Urinary bladder (tissue), 3 donors: ENCODE measurements at regions not wholly inside any gene's neighbourhood (a gene's known extent, or its start where the extent isn't known, plus 50 kb on each side); places are given as distances from the start of the nearest gene placed in this dataset.
"Not testable (repeated sequence)": the region's sequence is repeated elsewhere in the genome, so short reads cannot be mapped to it uniquely, and the experiment has no call there.

ENCODE experiments used
- DNase-seq: peaks from one replicate; pipeline ENCODE4 v3.0.0-alpha.2; 2015; ENCODE audit errors: extremely low spot score
- H3K27ac ChIP-seq: one replicate; pipeline ENCODE4 v1.5.1; 2013; ENCODE audit warnings: low read depth, mild to moderate bottlenecking, moderate library complexity
- H3K36me3 ChIP-seq: one replicate; pipeline ENCODE4 v1.6.1; 2013; ENCODE audit warnings: mild to moderate bottlenecking, moderate library complexity; ENCODE audit not compliant: insufficient read depth
- H3K4me1 ChIP-seq: one replicate; pipeline ENCODE4 v1.6.1; 2013; ENCODE audit warnings: mild to moderate bottlenecking, moderate library complexity; ENCODE audit not compliant: insufficient read depth
- H3K4me3 ChIP-seq: one replicate; pipeline ENCODE4 v1.5.1; 2013; ENCODE audit warnings: low read depth, low read length
- WGBS: extraction: QIAGEN DNeasy Blood & Tissue Kit; methylation state at CpG from one replicate; pipeline ENCODE4 v1.1.7; 2013; 5-methylcytosine and 5-hydroxymethylcytosine counted together
- donor health status: healthy with polysubstance abuse.
- donor health status: healthy.

- not testable (repeated sequence) for H3K4me3 ChIP-seq, H3K36me3 ChIP-seq, DNase-seq, H3K27ac ChIP-seq, H3K4me1 ChIP-seq
- WGBS = 70% methylated on average over 2 of the region's 2 CpGs
These were observed 143.6 kb upstream of the API5 start for GRCh38 chr11:43168241-43168640.

DNA sequence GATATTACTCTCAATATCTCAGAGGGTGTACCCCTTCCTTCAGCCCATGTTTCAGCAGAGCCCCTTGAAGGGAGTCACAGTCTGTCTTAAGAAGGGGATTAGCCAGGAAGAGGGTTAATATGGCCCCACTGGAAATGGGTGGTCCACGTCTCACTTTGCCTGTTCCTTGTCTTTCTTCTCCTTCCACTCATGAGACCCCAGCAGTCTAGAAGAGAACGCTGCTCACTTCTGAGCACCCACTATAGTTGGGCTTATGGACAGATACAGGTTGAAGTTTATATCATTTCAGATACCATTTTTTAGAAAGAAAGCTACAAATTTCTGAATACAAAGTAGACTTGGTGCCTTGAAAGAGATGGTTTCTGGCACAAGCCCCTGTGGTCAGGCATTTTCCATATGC is 139.3 kb upstream of the API5 start:
- no peak overlapping the region for H3K4me3 ChIP-seq
- no peaks in the 10 kb centered on the region for H3K4me1 ChIP-seq
- no peak overlapping the region for H3K27ac ChIP-seq
- DNase-seq = no peak
- WGBS = 76% methylated on average over 2 of the region's 2 CpGs
- no peaks in the 10 kb centered on the region for H3K36me3 ChIP-seq

DNA sequence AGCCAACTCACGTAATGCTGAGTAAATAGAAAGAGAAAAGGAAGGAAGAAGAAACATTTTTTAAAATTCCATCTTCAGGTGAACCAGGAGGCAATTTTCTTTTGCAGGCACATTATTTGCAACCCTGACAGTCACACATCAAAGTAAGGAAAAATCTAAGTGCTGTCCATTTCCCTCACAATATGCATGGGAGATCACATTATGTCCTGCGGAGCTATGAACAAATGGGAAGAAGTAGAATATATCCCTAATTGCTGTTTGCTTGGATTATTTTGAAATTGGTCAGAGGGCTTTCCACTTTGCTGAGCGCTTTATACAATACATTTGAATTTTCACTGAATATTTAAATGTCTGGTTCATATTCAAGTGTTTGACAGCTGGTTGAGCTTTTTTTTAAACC is 133.8 kb upstream of the API5 start:
- H3K4me3 ChIP-seq = no peak overlapping the region
- 84% methylated on average over 3 of the region's 3 CpGs for WGBS
- H3K27ac ChIP-seq = no peak overlapping the region
- H3K36me3 ChIP-seq = no peaks in the 10 kb centered on the region
- DNase-seq = no peak
- no peaks in the 10 kb centered on the region for H3K4me1 ChIP-seq

DNA sequence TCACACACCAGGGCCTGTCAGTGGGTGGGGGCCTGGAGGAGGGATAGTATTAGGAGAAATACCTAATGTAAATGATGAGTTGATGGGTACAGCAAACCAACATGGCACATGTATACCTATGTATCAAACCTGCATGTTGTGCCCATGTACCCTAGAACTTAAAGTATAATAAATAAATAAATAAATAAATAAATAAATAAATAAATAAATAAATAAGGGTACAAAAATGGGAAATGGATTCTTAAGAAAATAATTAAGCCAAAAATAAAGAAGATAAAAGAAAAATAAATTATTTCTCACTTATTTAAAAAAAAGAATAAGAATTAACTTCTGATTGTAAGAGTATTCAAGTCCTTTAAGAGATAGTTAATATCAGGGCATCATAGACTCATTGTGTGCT is 117.3 kb upstream of the API5 start:
- H3K36me3 ChIP-seq, H3K27ac ChIP-seq, H3K4me1 ChIP-seq, DNase-seq, H3K4me3 ChIP-seq: not testable (repeated sequence)

- WGBS = 9% methylated on average over 1 of the region's 1 CpG
- no peak for DNase-seq
- Histone ChIP-seq H3K4me3 (no peak overlapping the region), H3K36me3 (no peaks in the 10 kb centered on the region), H3K4me1 (no peaks in the 10 kb centered on the region), H3K27ac (no peak overlapping the region)
These were observed 114.4 kb upstream of the API5 start for GRCh38 chr11:43197379-43197778.

- WGBS = 28% methylated on average over 1 of the region's 1 CpG
- H3K4me1 ChIP-seq = no peaks in the 10 kb centered on the region
- DNase-seq = no peak
- H3K27ac ChIP-seq = no peak overlapping the region
- H3K36me3 ChIP-seq = no peaks in the 10 kb centered on the region
- H3K4me3 ChIP-seq = no peak overlapping the region
These were observed 111.8 kb upstream of the API5 start for GRCh38 chr11:43200031-43200430.

DNA sequence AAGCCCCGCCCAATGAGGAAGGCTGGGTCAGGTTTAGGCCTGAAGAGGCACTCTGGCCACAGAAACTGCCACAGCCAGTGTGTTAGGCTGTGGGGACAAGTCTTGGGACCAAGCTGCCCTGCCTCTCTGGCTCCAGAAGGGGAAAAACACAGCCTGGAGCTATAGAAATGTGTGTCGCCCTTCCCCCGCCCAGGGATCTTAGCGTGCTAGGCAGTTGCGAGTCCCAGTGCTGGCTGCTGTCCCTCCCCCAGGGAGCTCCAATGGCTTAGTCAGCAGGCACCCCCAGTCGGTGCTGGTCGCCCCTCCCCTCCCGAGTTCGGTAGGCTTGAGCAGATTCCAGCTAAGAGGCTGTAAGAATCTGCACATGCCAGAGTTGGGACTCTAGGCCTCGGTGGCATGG is 99.5 kb upstream of the API5 start:
- Histone ChIP-seq H3K4me1 (no peaks in the 10 kb centered on the region), H3K4me3 (no peak overlapping the region), H3K36me3 (no peaks in the 10 kb centered on the region), H3K27ac (no peak overlapping the region)
- no peak for DNase-seq
- 73% methylated on average over 10 of the region's 10 CpGs for WGBS

GRCh38 chr11:43214471-43214870 is 97.3 kb upstream of the API5 start:
- no peak for DNase-seq
- Histone ChIP-seq H3K4me3 (no peak overlapping the region), H3K36me3 (no peaks in the 10 kb centered on the region), H3K4me1 (no peaks in the 10 kb centered on the region), H3K27ac (no peak overlapping the region)
- WGBS = 26% methylated on average over 1 of the region's 1 CpG

GRCh38 chr11:43217849-43218248 is 93.9 kb upstream of the API5 start:
- Histone ChIP-seq H3K4me3 (no peak overlapping the region), H3K27ac (no peak overlapping the region), H3K4me1 (no peaks in the 10 kb centered on the region), H3K36me3 (no peaks in the 10 kb centered on the region)
- WGBS = 90% methylated on average over 7 of the region's 7 CpGs
- no peak for DNase-seq

GRCh38 chr11:43222215-43222614 is 89.6 kb upstream of the API5 start:
- no peak for DNase-seq
- Histone ChIP-seq H3K4me1 (no peaks in the 10 kb centered on the region), H3K27ac (no peak overlapping the region), H3K4me3 (no peak overlapping the region), H3K36me3 (no peaks in the 10 kb centered on the region)

DNA sequence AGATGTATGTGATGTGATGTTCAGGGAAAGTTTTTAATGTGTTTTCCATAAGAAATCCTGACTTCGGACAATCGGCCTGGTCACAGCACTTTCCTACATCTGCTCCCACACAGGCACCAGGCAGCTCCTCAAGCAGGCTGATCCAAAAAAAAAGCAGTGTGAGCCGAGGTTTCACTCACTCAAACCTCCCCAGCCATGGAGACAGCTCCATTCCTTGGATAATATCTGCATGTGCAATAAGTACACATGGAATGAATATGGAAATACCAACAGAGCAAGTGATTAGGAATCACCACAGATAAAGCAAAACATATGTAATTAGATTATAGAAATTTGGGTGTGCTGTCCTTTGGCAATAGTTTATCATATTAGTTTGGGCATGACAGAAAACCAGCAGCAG is 88.8 kb upstream of the API5 start:
- no peaks in the 10 kb centered on the region for H3K36me3 ChIP-seq
- no peaks in the 10 kb centered on the region for H3K4me1 ChIP-seq
- no peak overlapping the region for H3K27ac ChIP-seq
- WGBS = 76% methylated on average over 3 of the region's 3 CpGs
- no peak for DNase-seq
- no peak overlapping the region for H3K4me3 ChIP-seq

GRCh38 chr11:43234881-43235280 is 76.9 kb upstream of the API5 start:
- H3K4me3 ChIP-seq = no peak overlapping the region
- 3% methylated on average over 3 of the region's 3 CpGs for WGBS
- H3K36me3 ChIP-seq = no peaks in the 10 kb centered on the region
- peak; percentile 74 for DNase-seq
- H3K4me1 ChIP-seq = no peaks in the 10 kb centered on the region
- H3K27ac ChIP-seq = no peak overlapping the region

GRCh38 chr11:43238341-43238740 is 73.5 kb upstream of the API5 start:
- H3K36me3 ChIP-seq = no peaks in the 10 kb centered on the region
- no peak overlapping the region for H3K27ac ChIP-seq
- H3K4me3 ChIP-seq = no peak overlapping the region
- WGBS = 96% methylated on average over 3 of the region's 3 CpGs
- no peaks in the 10 kb centered on the region for H3K4me1 ChIP-seq
- no peak for DNase-seq

- Histone ChIP-seq H3K27ac (no peak overlapping the region), H3K4me1 (no peaks in the 10 kb centered on the region), H3K36me3 (no peaks in the 10 kb centered on the region), H3K4me3 (no peak overlapping the region)
- 47% methylated on average over 3 of the region's 3 CpGs for WGBS
- no peak for DNase-seq
These were observed 72.0 kb upstream of the API5 start for GRCh38 chr11:43239791-43240190.

DNA sequence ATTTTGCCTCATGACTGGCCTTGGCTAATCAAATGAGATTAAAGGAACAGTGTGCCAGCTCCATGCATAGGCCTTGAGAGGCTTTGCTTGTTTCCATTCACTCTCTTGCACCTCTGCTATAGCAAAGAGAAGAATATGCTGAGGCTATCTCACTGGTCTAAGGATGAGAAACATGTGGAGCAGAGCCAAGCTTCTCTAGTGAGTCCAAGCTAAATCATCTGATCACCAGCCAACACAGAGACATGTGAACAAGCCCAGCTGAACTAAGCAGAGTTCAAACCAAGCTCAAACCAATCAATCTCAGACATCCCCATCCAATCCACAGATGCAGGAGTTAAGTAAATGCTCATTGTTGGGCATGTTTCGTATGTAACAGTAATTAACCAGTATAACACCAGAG is 69.4 kb upstream of the API5 start:
- no peak for DNase-seq
- 42% methylated on average over 1 of the region's 1 CpG for WGBS
- no peak overlapping the region for H3K27ac ChIP-seq
- no peaks in the 10 kb centered on the region for H3K4me1 ChIP-seq
- H3K36me3 ChIP-seq = no peaks in the 10 kb centered on the region
- H3K4me3 ChIP-seq = no peak overlapping the region
